Thyroid gland (tissue), 4 donors: ENCODE measurements at regions not wholly inside any gene's neighbourhood (a gene's known extent, or its start where the extent isn't known, plus 50 kb on each side); places are given as distances from the start of the nearest gene placed in this dataset.

ENCODE experiments used
- DNase-seq, 2 donors: peaks; one replicate each; pipeline ENCODE4 v3.0.0-alpha.2; 2019
- H3K27ac ChIP-seq, 3 donors: fragments of 200-600 bp; sonication (generic); 1 replicate in 2 of 3; 2 replicates in 1 of 3; pipeline ENCODE4 v1.5.1; 2016 to 2019; ENCODE audit warnings: mild to moderate bottlenecking in 1 of 3, moderate library complexity in 1 of 3
- H3K27me3 ChIP-seq: fragments of 200-600 bp; sonication (generic); one replicate; pipeline ENCODE4 v1.5.1; 2019
- H3K36me3 ChIP-seq, 2 donors: fragments of 200-600 bp; sonication (generic); one replicate each; pipeline ENCODE4 v1.5.1; 2016 to 2019
- H3K4me1 ChIP-seq, 2 donors: fragments of 200-600 bp; sonication (generic); one replicate each; pipeline ENCODE4 v1.5.1; 2017 to 2019
- H3K4me3 ChIP-seq, 3 donors: fragments of 200-600 bp; sonication (generic); replicated peaks in 1 of 3; 1 replicate in 2 of 3; 2 replicates in 1 of 3; pipeline ENCODE4 v1.5.1; 2016; ENCODE audit warnings: mild to moderate bottlenecking in 1 of 3
- H3K9me3 ChIP-seq: fragments of 200-600 bp; sonication (generic); one replicate; pipeline ENCODE4 v1.5.1; 2017
- CTCF ChIP-seq, 6 experiments: fragments of 200-600 bp in 3 of 6; fragments of 450-650 bp in 3 of 6; sonication (generic) in 3 of 6; IDR thresholded peaks; one replicate each; pipeline ENCODE4 v1.5.1; 2016 to 2019; ENCODE audit warnings: antibody characterized with exemption in 6 of 6, mild to moderate bottlenecking in 2 of 6, inconsistent platforms in 1 of 6, moderate library complexity in 1 of 6
- POLR2A ChIP-seq, 2 donors: fragments of 450-650 bp; IDR thresholded peaks; one replicate each; pipeline ENCODE4 v1.6.1; 2017; ENCODE audit warnings: antibody characterized with exemption in 2 of 2, mild to moderate bottlenecking in 2 of 2, moderate library complexity in 1 of 2
- WGBS, 2 donors: methylation state at CpG; one replicate each; pipeline ENCODE4 v1.1.5; 2017; 5-methylcytosine and 5-hydroxymethylcytosine counted together
- intact Hi-C: fragments of 100-400 bp; cut with DNase I; formaldehyde crosslinking; loops from one replicate; pipeline ENCODE4 v1.15.1; 2023

- WGBS, 2 donors: 85 to 89% methylated on average over 4 of the region's 4 CpGs
- H3K36me3 ChIP-seq: no peaks in the 10 kb centered on the region
- no peaks in the 10 kb centered on the region for H3K27me3 ChIP-seq
- no peak overlapping the region for H3K4me3 ChIP-seq
- intact Hi-C loops: no loop called here
- DNase-seq: no peak
- H3K9me3 ChIP-seq: no peaks in the 10 kb centered on the region
- H3K4me1 ChIP-seq: peaks cover 3 to 12% of the 10 kb centered on the region in 2 donors
- no peak overlapping the region for H3K27ac ChIP-seq
- no peak for TF ChIP-seq CTCF (IDR thresholded peaks at IDR 0.05)
- TF ChIP-seq POLR2A (IDR thresholded peaks at IDR 0.05): no peak
These were observed 78.9 kb upstream of the ADRA1D start for GRCh38 chr20:4327956-4328355.

- DNase-seq: peak; percentile 14 to 37
- Histone ChIP-seq H3K9me3 (no peaks in the 10 kb centered on the region), H3K4me1 (peaks cover 3 to 12% of the 10 kb centered on the region in 2 donors), H3K36me3 (no peaks in the 10 kb centered on the region), H3K27ac (peak overlapping the region; percentile 3 to 56 (median 21)), H3K27me3 (no peaks in the 10 kb centered on the region), H3K4me3 (no peak overlapping the region)
- 31 to 55% methylated on average over 4 of the region's 4 CpGs for WGBS, 2 donors
- TF ChIP-seq POLR2A (IDR thresholded peaks at IDR 0.05): no peak
- intact Hi-C loops: no loop called here
These were observed 77.3 kb upstream of the ADRA1D start for GRCh38 chr20:4326195-4327065.

GRCh38 chr20:4325548-4326187 is 76.6 kb upstream of the ADRA1D start:
- DNase-seq: peak; percentile 51 to 74
- Histone ChIP-seq H3K4me1 (peaks cover 3 to 12% of the 10 kb centered on the region in 2 donors), H3K27ac (peak overlapping the region in 2 of 3 donors; percentile 21 to 56), H3K27me3 (no peaks in the 10 kb centered on the region), H3K4me3 (no peak overlapping the region), H3K36me3 (no peaks in the 10 kb centered on the region), H3K9me3 (no peaks in the 10 kb centered on the region)
- 15 to 24% methylated on average over 8 of the region's 8 CpGs for WGBS, 2 donors
- TF ChIP-seq CTCF (IDR thresholded peaks at IDR 0.05) (no peak), POLR2A (IDR thresholded peaks at IDR 0.05) (no peak)
- intact Hi-C loops: no loop called here

GRCh38 chr20:4324611-4325243 is 75.6 kb upstream of the ADRA1D start:
- Histone ChIP-seq H3K27me3 (no peaks in the 10 kb centered on the region), H3K27ac (no peak overlapping the region), H3K4me3 (no peak overlapping the region), H3K36me3 (no peaks in the 10 kb centered on the region), H3K9me3 (no peaks in the 10 kb centered on the region), H3K4me1 (peaks cover 3 to 12% of the 10 kb centered on the region in 2 donors)
- TF ChIP-seq POLR2A (IDR thresholded peaks at IDR 0.05): no peak
- TF ChIP-seq CTCF (IDR thresholded peaks at IDR 0.05): no peak
- intact Hi-C loops: no loop called here
- DNase-seq: no peak
- WGBS, 2 donors: 89 to 94% methylated on average over 5 of the region's 5 CpGs

GRCh38 chr20:4322499-4322898 is 73.4 kb upstream of the ADRA1D start:
- H3K36me3 ChIP-seq: no peaks in the 10 kb centered on the region
- H3K4me1 ChIP-seq: peaks cover 3 to 12% of the 10 kb centered on the region in 2 donors
- no peaks in the 10 kb centered on the region for H3K27me3 ChIP-seq
- H3K9me3 ChIP-seq: no peaks in the 10 kb centered on the region
- H3K27ac ChIP-seq: no peak overlapping the region
- WGBS, 2 donors: 82 to 100% methylated on average over 1 of the region's 1 CpG
- DNase-seq: no peak
- no peak for TF ChIP-seq POLR2A (IDR thresholded peaks at IDR 0.05)
- H3K4me3 ChIP-seq: no peak overlapping the region
- intact Hi-C loops: no loop called here
